ENCODE measurements at regions not wholly inside any gene's neighbourhood (a gene's known extent, or its start where the extent isn't known, plus 50 kb on each side); places are given as distances from the start of the nearest gene placed in this dataset.

DNA sequence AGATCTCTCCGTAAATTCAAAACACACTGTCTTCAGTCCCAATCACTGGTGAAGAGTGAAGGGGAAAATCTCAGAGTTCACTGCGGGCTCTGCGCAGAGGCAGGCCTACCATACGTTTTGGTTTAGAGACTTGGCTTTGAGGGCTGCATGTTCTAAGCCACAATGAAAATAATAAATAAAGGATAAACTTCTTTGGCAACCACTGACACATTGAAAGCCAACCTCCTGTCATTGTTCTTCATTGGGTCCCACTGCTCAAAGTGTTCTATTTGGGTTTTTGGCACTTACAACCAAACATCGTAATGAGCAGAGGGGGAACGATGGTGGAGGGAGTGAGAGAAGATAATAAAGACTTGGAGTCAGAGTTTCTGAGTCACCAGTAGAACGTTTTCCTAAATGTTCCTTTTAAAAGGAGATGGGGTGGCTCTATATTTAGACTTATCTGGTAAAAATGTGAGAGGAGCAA lies 472.9 kb downstream of the SOX6 start:
- FAIRE-seq, result no peak
- TF ChIP-seq POLR2AphosphoS5 (IDR thresholded peaks at IDR 0.05; ENCODE audit: low read depth, low read length), result no peak
- TF ChIP-seq PAX5 (IDR thresholded peaks at IDR 0.05; ENCODE audit: insufficient read depth, low read length, severe bottlenecking), result no peak
- no peak for TF ChIP-seq POLR2A (IDR thresholded peaks at IDR 0.05; ENCODE audit: low read depth, low read length)
- no peak for TF ChIP-seq SPI1 (IDR thresholded peaks at IDR 0.05; ENCODE audit: low read depth, low read length)
- TF ChIP-seq POU2F2 (IDR thresholded peaks at IDR 0.05; ENCODE audit: low read depth, low read length), result no peak
- TF ChIP-seq TAF1 (IDR thresholded peaks at IDR 0.05; ENCODE audit: low read depth, low read length), result no peak
- DNase-seq (ENCODE audit: insufficient read length, low spot score), result no peak

DNA sequence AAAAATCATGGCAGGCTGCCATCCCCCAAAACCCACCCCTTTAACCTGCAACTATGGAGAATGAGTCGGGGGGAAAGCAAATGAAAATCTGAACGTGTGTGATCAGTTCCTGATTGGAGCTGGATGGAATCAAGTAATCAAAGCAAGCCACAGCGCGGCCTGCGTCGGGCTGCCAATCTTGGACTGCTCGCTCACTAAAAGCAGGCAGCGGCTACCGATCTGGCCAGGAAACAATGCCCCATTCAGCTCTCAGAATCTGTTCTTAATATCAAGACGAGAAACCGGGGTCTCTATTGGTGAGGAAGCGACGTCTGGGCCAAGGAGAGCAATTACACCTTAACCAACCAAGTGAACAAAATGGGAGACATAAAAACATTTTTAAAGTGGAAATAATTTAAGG lies 472.2 kb downstream of the SOX6 start:
- no peak for TF ChIP-seq POLR2A (IDR thresholded peaks at IDR 0.05; ENCODE audit: low read depth, low read length)
- TF ChIP-seq PAX5 (IDR thresholded peaks at IDR 0.05; ENCODE audit: insufficient read depth, low read length, severe bottlenecking), result no peak
- TF ChIP-seq POLR2AphosphoS5 (IDR thresholded peaks at IDR 0.05; ENCODE audit: low read depth, low read length), result no peak
- TF ChIP-seq POU2F2 (IDR thresholded peaks at IDR 0.05; ENCODE audit: low read depth, low read length), result no peak
- no peak for TF ChIP-seq TAF1 (IDR thresholded peaks at IDR 0.05; ENCODE audit: low read depth, low read length)
- TF ChIP-seq SPI1 (IDR thresholded peaks at IDR 0.05; ENCODE audit: low read depth, low read length), result no peak
- DNase-seq (ENCODE audit: insufficient read length, low spot score) (no peak), FAIRE-seq (no peak)

DNA sequence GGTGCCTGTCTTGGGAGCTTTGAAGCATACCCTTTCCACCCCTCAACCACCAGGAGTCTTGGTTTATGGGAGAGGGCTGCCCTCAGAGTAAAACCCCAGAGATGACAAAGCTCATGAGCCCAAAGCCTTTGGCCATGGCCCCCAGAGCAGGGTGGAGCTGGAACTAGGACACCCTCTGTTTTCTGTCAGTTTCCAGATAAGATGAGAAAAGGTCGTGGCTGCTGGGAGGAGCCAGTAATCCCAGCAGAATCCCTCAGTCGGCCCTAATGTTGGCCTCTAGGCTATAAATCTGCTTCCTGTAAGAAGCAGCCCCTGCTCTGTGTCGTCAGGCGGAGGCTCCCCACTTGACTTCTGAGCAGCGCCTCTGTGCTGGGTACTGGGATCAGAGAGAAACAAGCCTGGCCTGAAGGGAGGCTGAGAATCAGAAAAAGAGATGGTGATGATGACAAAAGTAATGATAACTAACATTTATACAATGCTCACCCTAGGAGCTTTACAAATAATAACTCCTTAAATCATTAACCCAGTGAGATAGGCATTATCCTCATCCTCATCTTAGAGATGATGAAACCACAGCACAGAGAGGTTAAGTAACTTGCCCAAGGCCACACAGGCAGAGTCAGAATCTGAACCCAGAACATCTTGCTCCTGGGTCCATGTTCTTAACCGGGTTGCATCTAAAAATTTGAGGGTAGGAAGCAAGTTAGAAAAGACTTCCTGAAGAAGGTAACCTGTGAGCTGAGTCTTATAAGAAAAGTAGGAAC lies 471.4 kb downstream of the SOX6 start:
- TF ChIP-seq POU2F2 (IDR thresholded peaks at IDR 0.05; ENCODE audit: low read depth, low read length), result no peak
- no peak for DNase-seq (ENCODE audit: insufficient read length, low spot score)
- FAIRE-seq, result no peak

DNA sequence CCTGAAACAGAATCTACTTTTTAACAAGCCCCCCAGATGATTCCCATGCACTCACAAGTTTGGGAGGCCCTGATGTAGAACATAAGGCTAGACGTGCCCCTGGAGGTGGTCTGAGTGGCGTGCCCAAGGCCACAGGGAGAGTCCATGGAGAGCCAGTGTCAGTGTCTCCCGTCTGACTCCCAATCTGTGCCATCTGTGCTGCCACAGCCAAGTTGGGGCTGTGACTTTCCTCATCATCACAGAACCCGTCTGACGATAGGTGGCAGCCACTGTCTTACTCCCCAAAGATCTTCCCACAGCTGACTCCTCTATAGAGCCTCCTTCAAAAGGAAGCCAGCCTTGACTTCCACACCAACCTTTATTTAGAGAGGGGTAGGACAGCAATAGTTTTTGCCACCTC lies 470.5 kb downstream of the SOX6 start:
- FAIRE-seq (no peak), DNase-seq (ENCODE audit: insufficient read length, low spot score) (no peak)
- no peak for TF ChIP-seq POLR2AphosphoS5 (IDR thresholded peaks at IDR 0.05; ENCODE audit: low read depth, low read length)
- no peak for TF ChIP-seq POU2F2 (IDR thresholded peaks at IDR 0.05; ENCODE audit: low read depth, low read length)
- TF ChIP-seq PAX5 (IDR thresholded peaks at IDR 0.05; ENCODE audit: insufficient read depth, low read length, severe bottlenecking), result no peak
- no peak for TF ChIP-seq TAF1 (IDR thresholded peaks at IDR 0.05; ENCODE audit: low read depth, low read length)
- no peak for TF ChIP-seq POLR2A (IDR thresholded peaks at IDR 0.05; ENCODE audit: low read depth, low read length)

DNA sequence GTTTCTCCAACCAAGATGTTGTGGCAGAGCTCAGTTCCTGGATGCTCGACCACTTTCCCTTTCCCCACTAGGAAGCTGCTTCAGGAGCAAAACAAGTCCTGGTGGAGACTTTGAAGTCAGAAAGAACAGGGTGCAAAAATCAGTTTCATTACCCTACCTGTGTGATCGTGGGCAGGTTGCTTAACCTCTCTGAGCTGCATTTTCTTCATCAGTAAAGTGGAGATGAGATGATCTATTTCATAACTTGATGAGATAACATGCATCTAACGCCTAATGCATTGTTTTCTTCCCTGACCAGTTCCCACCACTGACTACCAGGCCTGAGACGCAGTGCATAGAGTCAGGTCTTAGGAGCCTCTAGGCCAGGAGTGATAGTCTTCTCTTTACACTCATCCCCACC lies 470.0 kb downstream of the SOX6 start:
- FAIRE-seq (no peak), DNase-seq (ENCODE audit: insufficient read length, low spot score) (no peak)
- TF ChIP-seq POLR2AphosphoS5 (IDR thresholded peaks at IDR 0.05; ENCODE audit: low read depth, low read length) (no peak), SPI1 (IDR thresholded peaks at IDR 0.05; ENCODE audit: low read depth, low read length) (no peak)

DNA sequence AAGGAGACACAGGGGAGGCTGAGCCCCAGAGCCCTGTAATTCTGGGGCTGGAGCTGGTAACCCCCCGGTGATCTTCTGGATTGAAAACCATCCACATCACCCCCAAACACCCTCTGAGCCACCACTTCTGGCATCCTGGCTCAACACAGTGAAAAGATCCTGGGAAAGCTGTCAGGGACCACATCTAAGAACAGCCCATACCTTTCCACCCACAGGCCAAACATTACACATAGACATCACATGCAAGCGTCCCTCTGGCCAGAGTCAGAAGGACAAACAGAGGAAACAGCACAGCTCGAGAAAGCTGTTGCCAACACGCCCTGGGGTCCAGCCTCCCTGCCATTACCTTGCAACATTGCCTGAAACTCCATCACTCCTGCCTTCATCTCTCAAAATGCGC lies 469.5 kb downstream of the SOX6 start:
- FAIRE-seq (no peak), DNase-seq (ENCODE audit: insufficient read length, low spot score) (no peak)
- no peak for TF ChIP-seq TAF1 (IDR thresholded peaks at IDR 0.05; ENCODE audit: low read depth, low read length)
- no peak for TF ChIP-seq SPI1 (IDR thresholded peaks at IDR 0.05; ENCODE audit: low read depth, low read length)
- no peak for TF ChIP-seq POU2F2 (IDR thresholded peaks at IDR 0.05; ENCODE audit: low read depth, low read length)
- no peak for TF ChIP-seq PAX5 (IDR thresholded peaks at IDR 0.05; ENCODE audit: insufficient read depth, low read length, severe bottlenecking)
- no peak for TF ChIP-seq POLR2A (IDR thresholded peaks at IDR 0.05; ENCODE audit: low read depth, low read length)
- TF ChIP-seq POLR2AphosphoS5 (IDR thresholded peaks at IDR 0.05; ENCODE audit: low read depth, low read length), result no peak

DNA sequence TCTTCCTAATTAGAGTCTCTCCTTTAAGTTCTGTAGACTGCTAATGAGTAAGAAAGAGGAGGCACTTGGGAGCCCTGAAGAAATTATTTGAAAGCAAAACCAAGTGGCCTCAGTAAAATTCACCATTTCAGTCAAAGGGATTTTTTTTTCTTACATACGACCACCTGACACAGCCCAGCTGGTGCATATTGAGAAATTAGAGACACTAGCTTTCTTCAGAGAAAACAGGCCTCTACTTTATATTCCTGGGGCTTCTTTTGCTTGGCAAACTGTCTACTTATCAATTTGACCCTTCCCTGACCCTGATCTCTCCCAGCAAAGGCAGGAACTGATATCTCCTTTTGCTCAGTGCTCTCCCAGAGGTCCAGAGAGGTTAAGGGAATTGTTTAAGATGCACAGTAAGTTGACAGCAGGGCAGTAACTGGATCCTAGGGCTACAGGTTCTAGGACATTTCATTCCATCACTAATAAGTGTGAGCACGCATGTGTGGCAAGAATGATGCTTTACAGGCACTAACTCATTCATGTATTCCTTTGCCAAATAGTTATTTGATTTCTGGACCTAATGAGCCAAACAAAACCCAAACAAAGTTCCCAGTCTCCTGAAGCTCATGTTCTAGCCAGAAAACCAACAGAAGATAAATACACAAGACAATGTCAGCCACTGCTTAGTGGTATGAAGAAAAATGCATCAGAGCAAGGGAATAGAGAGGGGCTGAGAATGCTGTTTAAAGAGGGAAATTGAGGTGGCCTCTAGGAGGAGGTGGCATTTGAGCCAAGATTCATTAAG lies 467.6 kb downstream of the SOX6 start:
- TF ChIP-seq SPI1 (IDR thresholded peaks at IDR 0.05; ENCODE audit: low read depth, low read length) (no peak), POLR2A (IDR thresholded peaks at IDR 0.05; ENCODE audit: low read depth, low read length) (no peak), POU2F2 (IDR thresholded peaks at IDR 0.05; ENCODE audit: low read depth, low read length) (no peak), PAX5 (IDR thresholded peaks at IDR 0.05; ENCODE audit: insufficient read depth, low read length, severe bottlenecking) (no peak)
- DNase-seq (ENCODE audit: insufficient read length, low spot score) (no peak), FAIRE-seq (no peak)

DNA sequence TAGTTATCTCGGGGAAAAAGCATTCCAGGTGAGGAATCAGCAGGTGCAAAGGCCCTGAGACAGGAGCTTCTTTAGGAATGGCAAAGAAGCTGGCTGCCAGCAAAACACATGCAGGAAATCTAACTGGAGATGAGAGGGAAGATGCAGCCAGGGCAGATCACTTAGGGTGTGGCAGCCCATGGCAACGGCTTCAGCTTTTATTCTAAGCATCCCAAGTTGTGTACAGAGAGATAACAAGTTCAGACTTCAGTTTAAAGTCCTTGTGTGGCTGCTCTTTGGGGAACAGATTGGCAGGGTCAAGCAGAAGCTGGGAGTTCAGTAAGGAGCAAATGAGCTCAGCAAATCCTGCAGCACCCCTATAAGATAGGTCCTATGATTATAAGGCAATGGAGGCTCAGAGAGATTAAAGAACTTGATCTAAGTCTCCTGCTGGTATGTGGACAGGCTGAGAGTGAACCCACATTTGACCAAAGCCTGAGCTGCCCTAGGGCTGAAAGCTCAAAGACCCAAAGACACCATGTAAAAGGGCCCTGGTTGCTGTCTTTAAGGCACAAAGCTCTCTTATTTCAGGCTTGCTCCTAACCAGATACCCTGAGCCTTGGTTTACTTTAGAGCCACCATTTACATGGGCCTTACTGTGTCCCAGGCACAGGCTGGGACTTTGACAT lies 466.8 kb downstream of the SOX6 start:
- no peak for DNase-seq (ENCODE audit: insufficient read length, low spot score)
- TF ChIP-seq PAX5 (IDR thresholded peaks at IDR 0.05; ENCODE audit: insufficient read depth, low read length, severe bottlenecking) (no peak), POLR2A (IDR thresholded peaks at IDR 0.05; ENCODE audit: low read depth, low read length) (no peak), TAF1 (IDR thresholded peaks at IDR 0.05; ENCODE audit: low read depth, low read length) (no peak), SPI1 (IDR thresholded peaks at IDR 0.05; ENCODE audit: low read depth, low read length) (no peak), POLR2AphosphoS5 (IDR thresholded peaks at IDR 0.05; ENCODE audit: low read depth, low read length) (no peak), POU2F2 (IDR thresholded peaks at IDR 0.05; ENCODE audit: low read depth, low read length) (no peak)
- no peak for FAIRE-seq

DNA sequence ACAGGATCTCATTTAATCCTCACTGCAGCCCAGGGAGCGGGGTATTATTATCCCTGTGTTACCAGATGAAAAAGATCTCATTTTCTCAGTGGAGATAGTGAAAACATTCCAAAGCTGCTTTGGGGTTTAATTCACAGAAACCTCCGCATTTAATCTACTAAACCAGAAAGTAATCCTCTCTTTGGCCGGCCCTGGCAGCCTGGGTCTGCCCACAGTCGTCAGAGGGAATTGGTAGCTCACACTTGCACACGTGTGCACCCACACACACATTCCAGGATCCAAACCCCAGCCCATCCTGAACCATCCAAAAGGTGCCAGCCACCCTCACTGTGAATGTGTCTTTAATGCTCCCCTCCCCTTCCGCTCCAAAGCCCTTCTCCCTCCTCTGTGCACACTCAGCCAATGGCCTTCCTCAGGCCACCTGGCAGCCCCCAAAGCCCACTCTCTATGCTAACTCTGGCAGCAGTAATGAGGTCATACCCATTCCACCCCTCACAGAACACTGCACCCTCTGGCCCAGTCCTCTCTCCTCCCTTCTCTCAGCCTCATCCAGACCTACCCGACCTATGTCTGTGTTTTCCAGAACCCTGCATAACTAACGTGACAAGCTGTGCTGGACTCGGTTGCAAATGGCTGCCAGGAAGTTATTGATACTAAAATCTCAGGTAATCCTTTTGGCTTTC lies 466.2 kb downstream of the SOX6 start:
- TF ChIP-seq TAF1 (IDR thresholded peaks at IDR 0.05; ENCODE audit: low read depth, low read length), result no peak
- no peak for TF ChIP-seq POLR2AphosphoS5 (IDR thresholded peaks at IDR 0.05; ENCODE audit: low read depth, low read length)
- TF ChIP-seq SPI1 (IDR thresholded peaks at IDR 0.05; ENCODE audit: low read depth, low read length), result no peak
- FAIRE-seq, result no peak

More for the DNA sequence above, 466.2 kb downstream of the SOX6 start:
- no peak for DNase-seq (ENCODE audit: insufficient read length, low spot score)
